Brain microvascular endothelial cell (primary cell): ENCODE measurements at regions not wholly inside any gene's neighbourhood (a gene's known extent, or its start where the extent isn't known, plus 50 kb on each side); places are given as distances from the start of the nearest gene placed in this dataset.

Experiments used
- DNase-seq: peaks from one replicate; pipeline ENCODE4 v3.0.0-alpha.2; 2020
- H3K27ac ChIP-seq: fragments of 250-450 bp; sonication (Bioruptor Pico); 2 replicates; pipeline ENCODE4 v1.5.1; 2020; ENCODE audit warnings: mild to moderate bottlenecking, moderate library complexity
- H3K27me3 ChIP-seq: fragments of 250-450 bp; sonication (Bioruptor Pico); replicated peaks from 2 replicates; pipeline ENCODE4 v1.5.1; 2020; ENCODE audit warnings: mild to moderate bottlenecking
- H3K36me3 ChIP-seq: fragments of 250-450 bp; sonication (Bioruptor Pico); replicated peaks from 2 replicates; pipeline ENCODE4 v1.5.1; 2020; ENCODE audit warnings: mild to moderate bottlenecking
- H3K4me3 ChIP-seq: 2 replicates; pipeline ENCODE4 v1.5.1; 2011; ENCODE audit warnings: low read depth, mild to moderate bottlenecking, control low read depth, low read length, moderate library complexity
- in situ Hi-C: cut with HindIII; loops from 2 replicates; pipeline ENCODE4 v1.10.0; 2017; ENCODE audit warnings: low sequenced_read_pairs, low pct_ligation_motif_present
- TF ChIP-seq, protein P1 (sequence below): IDR thresholded peaks from 2 replicates; pipeline ENCODE4 v1.5.1; 2011; ENCODE audit warnings: low read depth, mild to moderate bottlenecking, moderate library complexity, low read length, control low read depth, inconsistent platforms; ENCODE audit errors: missing control alignments

- in situ Hi-C loops, result no loop called here
- no peak for DNase-seq
- TF ChIP-seq, protein P1, sequence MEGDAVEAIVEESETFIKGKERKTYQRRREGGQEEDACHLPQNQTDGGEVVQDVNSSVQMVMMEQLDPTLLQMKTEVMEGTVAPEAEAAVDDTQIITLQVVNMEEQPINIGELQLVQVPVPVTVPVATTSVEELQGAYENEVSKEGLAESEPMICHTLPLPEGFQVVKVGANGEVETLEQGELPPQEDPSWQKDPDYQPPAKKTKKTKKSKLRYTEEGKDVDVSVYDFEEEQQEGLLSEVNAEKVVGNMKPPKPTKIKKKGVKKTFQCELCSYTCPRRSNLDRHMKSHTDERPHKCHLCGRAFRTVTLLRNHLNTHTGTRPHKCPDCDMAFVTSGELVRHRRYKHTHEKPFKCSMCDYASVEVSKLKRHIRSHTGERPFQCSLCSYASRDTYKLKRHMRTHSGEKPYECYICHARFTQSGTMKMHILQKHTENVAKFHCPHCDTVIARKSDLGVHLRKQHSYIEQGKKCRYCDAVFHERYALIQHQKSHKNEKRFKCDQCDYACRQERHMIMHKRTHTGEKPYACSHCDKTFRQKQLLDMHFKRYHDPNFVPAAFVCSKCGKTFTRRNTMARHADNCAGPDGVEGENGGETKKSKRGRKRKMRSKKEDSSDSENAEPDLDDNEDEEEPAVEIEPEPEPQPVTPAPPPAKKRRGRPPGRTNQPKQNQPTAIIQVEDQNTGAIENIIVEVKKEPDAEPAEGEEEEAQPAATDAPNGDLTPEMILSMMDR, result no peak
Measured at GRCh38 chr11:38553148-38553547, 1955.1 kb upstream of the RAG2 start.

DNA sequence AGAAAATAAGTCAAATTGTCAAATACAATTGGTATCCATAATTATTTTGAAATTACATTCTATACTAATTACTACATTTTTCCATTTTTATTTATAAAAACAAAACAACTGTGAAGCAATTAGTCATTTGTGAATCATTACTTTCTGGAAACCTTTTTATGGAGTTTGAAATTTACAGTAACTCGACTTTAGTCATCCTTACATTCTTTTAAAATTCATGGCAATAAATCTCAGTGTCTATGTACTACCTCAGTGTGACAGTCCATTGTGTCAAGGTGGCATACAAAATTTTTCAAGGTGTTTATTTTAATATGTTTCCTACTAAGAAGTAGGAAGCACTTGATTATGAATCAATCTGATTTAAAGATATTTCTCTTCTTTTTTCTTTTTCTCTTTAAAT lies 1949.4 kb upstream of the RAG2 start:
- no peak overlapping the region for H3K4me3 ChIP-seq
- DNase-seq, result no peak
- no peak overlapping the region for H3K27ac ChIP-seq
- H3K27me3 ChIP-seq, result no peaks in the 10 kb centered on the region
- no peaks in the 10 kb centered on the region for H3K36me3 ChIP-seq
- TF ChIP-seq, protein P1, result no peak
- in situ Hi-C loops, result no loop called here

More at GRCh38 chr11:38553148-38553547, 1955.1 kb upstream of the RAG2 start:
- Histone ChIP-seq H3K36me3 (no peaks in the 10 kb centered on the region), H3K27me3 (no peaks in the 10 kb centered on the region), H3K4me3 (no peak overlapping the region), H3K27ac (no peak overlapping the region)

DNA sequence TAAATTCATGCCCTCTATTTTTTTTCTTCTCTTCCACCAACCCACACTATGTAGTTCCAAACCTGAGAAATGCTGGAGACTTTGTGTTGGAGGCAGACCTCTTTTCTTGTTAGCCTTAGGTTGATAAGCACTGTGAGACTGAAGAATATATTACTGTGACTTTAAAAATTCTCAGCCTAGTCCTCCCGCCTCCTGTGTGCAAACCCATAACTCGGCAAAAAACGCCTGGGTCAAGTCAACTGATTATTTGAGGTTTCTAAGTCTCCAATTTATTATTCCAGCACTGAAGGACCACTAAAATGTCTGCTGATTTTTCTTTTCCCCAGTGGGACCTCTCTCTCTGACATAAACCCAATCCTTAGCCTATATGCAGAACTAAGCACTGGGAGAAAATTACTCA lies 1946.0 kb upstream of the RAG2 start:
- no peaks in the 10 kb centered on the region for H3K36me3 ChIP-seq
- H3K27me3 ChIP-seq, result no peaks in the 10 kb centered on the region
- TF ChIP-seq, protein P1, result no peak
- H3K4me3 ChIP-seq, result no peak overlapping the region
- in situ Hi-C loops, result no loop called here
- H3K27ac ChIP-seq, result peak overlapping the region; percentile 10
- DNase-seq, result peak; percentile 37

- no peak overlapping the region for H3K4me3 ChIP-seq
- TF ChIP-seq, protein P1, result no peak
- peak; percentile 73 for DNase-seq
- no peaks in the 10 kb centered on the region for H3K27me3 ChIP-seq
- H3K36me3 ChIP-seq, result no peaks in the 10 kb centered on the region
- H3K27ac ChIP-seq, result peak overlapping the region; percentile 10
- in situ Hi-C loops, result no loop called here
Measured at GRCh38 chr11:38543311-38543710, 1945.3 kb upstream of the RAG2 start.

GRCh38 chr11:38538866-38539680 lies 1941.0 kb upstream of the RAG2 start:
- in situ Hi-C loops, result no loop called here
- TF ChIP-seq, protein P1, result no peak
- no peak for DNase-seq
- H3K36me3 ChIP-seq, result no peaks in the 10 kb centered on the region
- no peak overlapping the region for H3K27ac ChIP-seq
- H3K27me3 ChIP-seq, result no peaks in the 10 kb centered on the region
- no peak overlapping the region for H3K4me3 ChIP-seq

DNA sequence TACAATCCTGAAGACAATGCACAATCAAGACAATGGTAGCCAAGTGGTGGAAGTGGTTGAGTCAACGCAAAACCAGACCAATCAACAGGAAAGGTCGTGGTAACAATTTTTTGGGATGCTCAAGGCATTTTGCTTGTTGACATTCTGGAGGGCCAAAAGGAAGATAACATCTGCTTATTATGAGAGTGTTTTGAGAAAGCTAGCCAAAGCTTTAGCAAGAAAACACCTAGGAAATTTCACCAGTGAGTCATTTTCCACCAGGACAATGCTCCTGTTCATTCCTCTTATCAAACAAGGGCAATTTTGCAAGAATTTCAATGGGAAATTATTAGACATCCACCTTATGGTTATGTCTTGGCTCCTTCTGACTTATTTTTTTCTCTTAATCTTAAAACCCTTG lies 1932.2 kb upstream of the RAG2 start:
- Histone ChIP-seq H3K27ac (no peak overlapping the region), H3K27me3 (no peaks in the 10 kb centered on the region), H3K4me3 (no peak overlapping the region), H3K36me3 (no peaks in the 10 kb centered on the region)
- DNase-seq, result no peak
- in situ Hi-C loops, result no loop called here
- TF ChIP-seq, protein P1, result no peak
